RWPE1 (cell line): ENCODE measurements at regions not wholly inside any gene's neighbourhood (a gene's known extent, or its start where the extent isn't known, plus 50 kb on each side); places are given as distances from the start of the nearest gene placed in this dataset.

Source experiments
- CTCF ChIA-PET: fragments of 350-600 bp; sonication (Branson Sonifier 250); formaldehyde crosslinking; extraction: SDS; loops from one replicate; lab custom pipeline; 2021; lab: Yijun Ruan, JAX
- POLR2A ChIA-PET: fragments of 400-600 bp; formaldehyde crosslinking; extraction: SDS; loops from one replicate; lab custom pipeline; 2020; ENCODE audit warnings: antibody characterized with exemption; ENCODE audit not compliant: low non-redundant PET; lab: Yijun Ruan, JAX
- DNase-seq: peaks from one replicate; pipeline ENCODE4 v3.0.0; 2012; ENCODE audit warnings: low spot score
- H3K27ac ChIP-seq: fragments of 450-650 bp; 2 replicates; pipeline ENCODE4 v1.5.1; 2017
- TF ChIP-seq, protein P1 (sequence below): fragments of 450-650 bp; conservative IDR thresholded peaks from 2 replicates; pipeline ENCODE4 v1.5.1; 2017; ENCODE audit warnings: low read depth, mild to moderate bottlenecking

GRCh38 chr20:20782231-20782630 is 69.8 kb upstream of the RALGAPA2 start:
- H3K27ac ChIP-seq: no peak overlapping the region
- TF ChIP-seq, protein P1, sequence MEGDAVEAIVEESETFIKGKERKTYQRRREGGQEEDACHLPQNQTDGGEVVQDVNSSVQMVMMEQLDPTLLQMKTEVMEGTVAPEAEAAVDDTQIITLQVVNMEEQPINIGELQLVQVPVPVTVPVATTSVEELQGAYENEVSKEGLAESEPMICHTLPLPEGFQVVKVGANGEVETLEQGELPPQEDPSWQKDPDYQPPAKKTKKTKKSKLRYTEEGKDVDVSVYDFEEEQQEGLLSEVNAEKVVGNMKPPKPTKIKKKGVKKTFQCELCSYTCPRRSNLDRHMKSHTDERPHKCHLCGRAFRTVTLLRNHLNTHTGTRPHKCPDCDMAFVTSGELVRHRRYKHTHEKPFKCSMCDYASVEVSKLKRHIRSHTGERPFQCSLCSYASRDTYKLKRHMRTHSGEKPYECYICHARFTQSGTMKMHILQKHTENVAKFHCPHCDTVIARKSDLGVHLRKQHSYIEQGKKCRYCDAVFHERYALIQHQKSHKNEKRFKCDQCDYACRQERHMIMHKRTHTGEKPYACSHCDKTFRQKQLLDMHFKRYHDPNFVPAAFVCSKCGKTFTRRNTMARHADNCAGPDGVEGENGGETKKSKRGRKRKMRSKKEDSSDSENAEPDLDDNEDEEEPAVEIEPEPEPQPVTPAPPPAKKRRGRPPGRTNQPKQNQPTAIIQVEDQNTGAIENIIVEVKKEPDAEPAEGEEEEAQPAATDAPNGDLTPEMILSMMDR: no peak
- DNase-seq: no peak
- POLR2A ChIA-PET: no interaction called here
- CTCF ChIA-PET: no interaction called here

DNA sequence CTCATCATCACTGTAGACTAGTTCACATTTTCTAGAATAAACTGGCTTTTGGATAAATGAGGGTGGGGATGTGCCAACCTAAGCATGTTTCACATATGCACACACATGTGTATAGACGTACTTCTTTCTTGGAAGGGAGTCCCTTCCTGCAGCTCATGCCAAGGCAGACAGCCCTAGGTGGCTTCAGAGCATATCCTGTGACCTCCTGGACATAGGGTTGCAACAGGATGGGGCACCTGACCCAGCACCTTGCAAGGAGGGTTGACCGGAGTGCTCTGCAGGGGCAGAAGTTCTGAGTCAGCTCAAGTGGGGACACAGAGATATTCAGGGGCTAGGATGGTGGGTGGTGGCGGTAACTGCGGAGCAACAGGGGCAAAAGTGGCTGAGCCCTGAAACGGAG is 68.6 kb upstream of the RALGAPA2 start:
- TF ChIP-seq, protein P1: no peak
- DNase-seq: no peak
- ChIA-PET CTCF (no interaction called here), POLR2A (no interaction called here)
- peak overlapping the region; percentile 88 for H3K27ac ChIP-seq

- peak overlapping the region; percentile 88 for H3K27ac ChIP-seq
- CTCF ChIA-PET: no interaction called here
- TF ChIP-seq, protein P1: no peak
These were observed 67.8 kb upstream of the RALGAPA2 start for GRCh38 chr20:20780127-20780824.

GRCh38 chr20:20778676-20779075 is 66.2 kb upstream of the RALGAPA2 start:
- no peak for DNase-seq
- ChIA-PET CTCF (no interaction called here), POLR2A (no interaction called here)

More at GRCh38 chr20:20780127-20780824, 67.8 kb upstream of the RALGAPA2 start:
- DNase-seq: peak; percentile 79
- POLR2A ChIA-PET: interaction anchor here (1.0 kb wide), 1 partner anchor 68 kb away, joined by 3 read pairs; the partner anchor contains the start of gene RALGAPA2

GRCh38 chr20:20772497-20773085 is 60.1 kb upstream of the RALGAPA2 start:
- H3K27ac ChIP-seq: peak overlapping the region; percentile 72
- ChIA-PET POLR2A (no interaction called here), CTCF (no interaction called here)
- no peak for DNase-seq
- TF ChIP-seq, protein P1: no peak

More at GRCh38 chr20:20778676-20779075, 66.2 kb upstream of the RALGAPA2 start:
- TF ChIP-seq, protein P1: no peak
- peak overlapping the region; percentile 78 for H3K27ac ChIP-seq

GRCh38 chr20:20768202-20768815 is 55.9 kb upstream of the RALGAPA2 start:
- DNase-seq: no peak
- no peak overlapping the region for H3K27ac ChIP-seq
- ChIA-PET POLR2A (no interaction called here), CTCF (no interaction called here)
- TF ChIP-seq, protein P1: no peak
